SK-N-SH (cell line): ENCODE measurements at regions not wholly inside any gene's neighbourhood (a gene's known extent, or its start where the extent isn't known, plus 50 kb on each side); places are given as distances from the start of the nearest gene placed in this dataset.

ENCODE experiments used
- FOXJ3 ChIP-seq: sonication (generic); formaldehyde crosslinking; IDR thresholded peaks from 2 replicates; pipeline ENCODE4 v1.5.1; 2020; ENCODE audit warnings: mild to moderate bottlenecking, missing genetic modification reagents
- RCOR1 ChIP-seq: fragments of 150-350 bp; IDR thresholded peaks from 2 replicates; pipeline ENCODE4 v1.6.1; 2017; ENCODE audit warnings: antibody characterized with exemption, low read length
- YY1 ChIP-seq: IDR thresholded peaks from 2 replicates; pipeline ENCODE4 v1.4.0; 2012; ENCODE audit warnings: low read depth, mild to moderate bottlenecking
- TF ChIP-seq, protein P1 (sequence below): fragments of 200-600 bp; sonication (generic); IDR thresholded peaks from 2 replicates; pipeline ENCODE4 v1.6.1; 2017; ENCODE audit warnings: antibody characterized with exemption, mild to moderate bottlenecking, moderate library complexity
- TF ChIP-seq, protein P2 (sequence below): IDR thresholded peaks from 2 replicates; pipeline ENCODE4 v1.4.0; 2012; ENCODE audit warnings: low read depth, borderline replicate concordance

DNA sequence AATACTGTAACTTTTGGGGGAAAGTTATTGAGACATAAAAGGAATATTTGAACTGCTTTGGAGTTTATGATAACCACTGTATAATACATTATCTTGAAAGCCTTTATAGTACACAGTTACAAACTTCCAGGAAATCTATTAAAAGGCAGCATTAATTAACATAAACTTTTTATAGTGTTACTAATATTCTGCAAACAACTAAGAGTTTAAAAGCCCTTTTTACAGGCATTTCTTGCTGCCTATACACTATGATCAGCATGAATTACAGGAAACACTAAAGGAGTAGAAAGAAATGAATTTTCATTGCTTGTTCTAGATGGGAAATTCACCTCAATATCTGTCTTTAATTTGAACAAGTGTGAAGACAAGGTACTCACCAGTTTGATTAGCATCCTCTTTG, 252.3 kb upstream of the ZFP64 start:
- TF ChIP-seq, protein P1, sequence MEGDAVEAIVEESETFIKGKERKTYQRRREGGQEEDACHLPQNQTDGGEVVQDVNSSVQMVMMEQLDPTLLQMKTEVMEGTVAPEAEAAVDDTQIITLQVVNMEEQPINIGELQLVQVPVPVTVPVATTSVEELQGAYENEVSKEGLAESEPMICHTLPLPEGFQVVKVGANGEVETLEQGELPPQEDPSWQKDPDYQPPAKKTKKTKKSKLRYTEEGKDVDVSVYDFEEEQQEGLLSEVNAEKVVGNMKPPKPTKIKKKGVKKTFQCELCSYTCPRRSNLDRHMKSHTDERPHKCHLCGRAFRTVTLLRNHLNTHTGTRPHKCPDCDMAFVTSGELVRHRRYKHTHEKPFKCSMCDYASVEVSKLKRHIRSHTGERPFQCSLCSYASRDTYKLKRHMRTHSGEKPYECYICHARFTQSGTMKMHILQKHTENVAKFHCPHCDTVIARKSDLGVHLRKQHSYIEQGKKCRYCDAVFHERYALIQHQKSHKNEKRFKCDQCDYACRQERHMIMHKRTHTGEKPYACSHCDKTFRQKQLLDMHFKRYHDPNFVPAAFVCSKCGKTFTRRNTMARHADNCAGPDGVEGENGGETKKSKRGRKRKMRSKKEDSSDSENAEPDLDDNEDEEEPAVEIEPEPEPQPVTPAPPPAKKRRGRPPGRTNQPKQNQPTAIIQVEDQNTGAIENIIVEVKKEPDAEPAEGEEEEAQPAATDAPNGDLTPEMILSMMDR: no peak
- TF ChIP-seq YY1 (no peak), RCOR1 (no peak), FOXJ3 (no peak)
- TF ChIP-seq, protein P2, sequence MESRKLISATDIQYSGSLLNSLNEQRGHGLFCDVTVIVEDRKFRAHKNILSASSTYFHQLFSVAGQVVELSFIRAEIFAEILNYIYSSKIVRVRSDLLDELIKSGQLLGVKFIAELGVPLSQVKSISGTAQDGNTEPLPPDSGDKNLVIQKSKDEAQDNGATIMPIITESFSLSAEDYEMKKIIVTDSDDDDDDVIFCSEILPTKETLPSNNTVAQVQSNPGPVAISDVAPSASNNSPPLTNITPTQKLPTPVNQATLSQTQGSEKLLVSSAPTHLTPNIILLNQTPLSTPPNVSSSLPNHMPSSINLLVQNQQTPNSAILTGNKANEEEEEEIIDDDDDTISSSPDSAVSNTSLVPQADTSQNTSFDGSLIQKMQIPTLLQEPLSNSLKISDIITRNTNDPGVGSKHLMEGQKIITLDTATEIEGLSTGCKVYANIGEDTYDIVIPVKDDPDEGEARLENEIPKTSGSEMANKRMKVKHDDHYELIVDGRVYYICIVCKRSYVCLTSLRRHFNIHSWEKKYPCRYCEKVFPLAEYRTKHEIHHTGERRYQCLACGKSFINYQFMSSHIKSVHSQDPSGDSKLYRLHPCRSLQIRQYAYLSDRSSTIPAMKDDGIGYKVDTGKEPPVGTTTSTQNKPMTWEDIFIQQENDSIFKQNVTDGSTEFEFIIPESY: no peak
